HepG2 (cell line): ENCODE measurements at regions not wholly inside any gene's neighbourhood (a gene's known extent, or its start where the extent isn't known, plus 50 kb on each side); places are given as distances from the start of the nearest gene placed in this dataset.

Experiments
- ATAC-seq: fragments of 200-7000 bp; cut with Tn5 transposase; 3 replicates; pipeline ENCODE4 v1.9.1; 2020; ENCODE audit warnings: mild to moderate bottlenecking, moderate library complexity
- BruUV-seq: library from RNA; stranded (reverse); fragments of 400-500 nt; replicated peaks from 2 replicates; lab custom pipeline; 2021; lab: Mats Ljungman, UMichigan
- CTCF ChIA-PET: fragments of 300-600 bp; formaldehyde crosslinking; extraction: SDS; loops from one replicate; lab custom pipeline; 2021; ENCODE audit warnings: low total read pairs, inconsistent platforms, low intra/inter-chr PET ratio; lab: Yijun Ruan, JAX
- POLR2A ChIA-PET: fragments of 350-600 bp; sonication (Branson Sonifier 250); formaldehyde crosslinking; loops from one replicate; lab custom pipeline; 2020; ENCODE audit warnings: antibody characterized with exemption, inconsistent platforms; lab: Yijun Ruan, JAX
- DNase-seq: peaks from one replicate; pipeline ENCODE4 v3.0.0-alpha.2; 2015; ENCODE audit warnings: low spot score
- FAIRE-seq: peaks from 3 replicates; lab custom pipeline; 2011; peaks lifted over from hg19 to GRCh38; lab: Jason Lieb, UNC
- H2AFZ ChIP-seq: one replicate; pipeline ENCODE4 v1.6.1; 2011; ENCODE audit warnings: low read length, inconsistent platforms
- H3K27ac ChIP-seq: fragments of 300-600 bp; 3 replicates; pipeline ENCODE4 v1.8.0; 2011; ENCODE audit warnings: mixed run types, mild to moderate bottlenecking, mixed read lengths, low read length, inconsistent platforms; ENCODE audit not compliant: insufficient read depth; ENCODE audit errors: extremely low read length
- H3K27me3 ChIP-seq, 2 experiments: fragments of 200-600 bp in 1 of 2; 2 replicates in 1 of 2; 3 replicates in 1 of 2; pipeline versions ENCODE4 v1.6.0 to v1.8.0; 2011; ENCODE audit warnings: low read length in 2 of 2, mild to moderate bottlenecking in 2 of 2, moderate library complexity in 2 of 2, inconsistent platforms in 1 of 2; ENCODE audit not compliant: insufficient read depth in 2 of 2, control insufficient read depth in 1 of 2
- H3K36me3 ChIP-seq, 2 experiments: fragments of 200-600 bp in 1 of 2; replicated peaks in 1 of 2; 2 replicates in 1 of 2; 3 replicates in 1 of 2; pipeline versions ENCODE4 v1.5.1 to v1.8.0; 2011; ENCODE audit warnings: low read length in 2 of 2, inconsistent platforms in 1 of 2; ENCODE audit not compliant: insufficient read depth in 2 of 2, control insufficient read depth in 1 of 2
- H3K4me1 ChIP-seq: 2 replicates; pipeline ENCODE4 v1.5.1; 2012; ENCODE audit warnings: low read length, inconsistent platforms; ENCODE audit not compliant: insufficient read depth
- H3K4me2 ChIP-seq: 2 replicates; pipeline ENCODE4 v1.6.0; 2011; ENCODE audit warnings: low read depth, low read length, inconsistent platforms
- H3K4me3 ChIP-seq, 3 experiments: fragments of 200-600 bp in 1 of 3; sonication (generic), shearing (Covaris generic) in 1 of 3; replicated peaks in 1 of 3; 2 replicates each; pipeline ENCODE4 v1.5.1; 2011 to 2016; ENCODE audit warnings: low read length in 3 of 3, inconsistent platforms in 2 of 3, low read depth in 2 of 3, mild to moderate bottlenecking in 2 of 3, control low read depth in 1 of 3, mixed read lengths in 1 of 3; ENCODE audit not compliant: insufficient read depth in 1 of 3
- H3K79me2 ChIP-seq: one replicate; pipeline ENCODE4 v1.6.1; 2011; ENCODE audit warnings: low read length, inconsistent platforms; ENCODE audit not compliant: insufficient read depth
- H3K9ac ChIP-seq: 2 replicates; pipeline ENCODE4 v1.6.0; 2011; ENCODE audit warnings: mild to moderate bottlenecking, low read depth, low read length, inconsistent platforms; ENCODE audit not compliant: insufficient read depth
- H3K9me3 ChIP-seq: 2 replicates; pipeline ENCODE4 v1.5.1; 2012; ENCODE audit warnings: mild to moderate bottlenecking, low read length
- H4K20me1 ChIP-seq: 2 replicates; pipeline ENCODE4 v1.6.0; 2011; ENCODE audit warnings: inconsistent platforms, mild to moderate bottlenecking, low read length, moderate library complexity; ENCODE audit not compliant: insufficient read depth
- CBX5 ChIP-seq: sonication (generic); formaldehyde crosslinking; IDR thresholded peaks from 2 replicates; pipeline ENCODE4 v1.4.0; 2020; ENCODE audit warnings: missing genetic modification reagents, borderline replicate concordance
- ZFY ChIP-seq: sonication (generic); formaldehyde crosslinking; IDR thresholded peaks from 2 replicates; pipeline ENCODE4 v1.4.0; 2020; ENCODE audit warnings: missing genetic modification reagents
- ZNF350 ChIP-seq: sonication (generic); formaldehyde crosslinking; IDR thresholded peaks from 2 replicates; pipeline ENCODE4 v1.4.0; 2020; ENCODE audit warnings: mild to moderate bottlenecking, low read depth, missing genetic modification reagents, borderline replicate concordance
- whole genome bisulfite sequencing: methylation state at CpG from one replicate; pipeline ENCODE4 v1.1.6; 2017; ENCODE audit warnings: low lambda C conversion rate; 5-methylcytosine and 5-hydroxymethylcytosine counted together
- in situ Hi-C: cut with HindIII; loops from 2 replicates; pipeline ENCODE4 v1.10.0; 2017; ENCODE audit warnings: low pct_unique_long_range_greater_than_20kb; ENCODE audit not compliant: extremely low pct_ligation_motif_present
- intact Hi-C: fragments of 100-400 bp; cut with micrococcal nuclease; formaldehyde crosslinking; loops from one replicate; pipeline ENCODE4 v1.10.0; 2022; ENCODE audit not compliant: unreplicated experiment
- TF ChIP-seq, protein P1 (sequence below): sonication (generic); formaldehyde crosslinking; IDR thresholded peaks from 2 replicates; pipeline ENCODE4 v1.8.0; 2022; ENCODE audit warnings: mild to moderate bottlenecking, missing genetic modification reagents, borderline replicate concordance
- TF ChIP-seq, protein P2 (sequence below): sonication (generic); formaldehyde crosslinking; IDR thresholded peaks from 2 replicates; pipeline ENCODE4 v1.4.0; 2020; ENCODE audit warnings: mild to moderate bottlenecking, low read depth, missing genetic modification reagents

GRCh38 chr5:13215370-13215769, 729.1 kb downstream of the DNAH5 start:
- Histone ChIP-seq H3K4me1 (no peaks in the 10 kb centered on the region), H3K9me3 (peaks cover 68% of the 10 kb centered on the region), H4K20me1 (no peaks in the 10 kb centered on the region), H3K27ac (no peak overlapping the region), H3K36me3 (no peaks in the 10 kb centered on the region), H3K4me3 (no peak overlapping the region), H3K27me3 (no peaks in the 10 kb centered on the region; a peak in 1 of 5 replicates), H3K9ac (no peak overlapping the region), H2AFZ (no peak overlapping the region), H3K4me2 (no peak overlapping the region), H3K79me2 (no peaks in the 10 kb centered on the region)
- CTCF ChIA-PET = no interaction called here
- no peak for ATAC-seq
- intact Hi-C loops = loop anchor here (5.0 kb wide), 1 partner anchor 742 kb away; no protein-coding TSS in a partner anchor
- POLR2A ChIA-PET = no interaction called here
- 0% methylated on average over 2 of the region's 2 CpGs for WGBS
- BruUV-seq = no TSS peak
- in situ Hi-C loops = no loop called here
- TF ChIP-seq, protein P1, sequence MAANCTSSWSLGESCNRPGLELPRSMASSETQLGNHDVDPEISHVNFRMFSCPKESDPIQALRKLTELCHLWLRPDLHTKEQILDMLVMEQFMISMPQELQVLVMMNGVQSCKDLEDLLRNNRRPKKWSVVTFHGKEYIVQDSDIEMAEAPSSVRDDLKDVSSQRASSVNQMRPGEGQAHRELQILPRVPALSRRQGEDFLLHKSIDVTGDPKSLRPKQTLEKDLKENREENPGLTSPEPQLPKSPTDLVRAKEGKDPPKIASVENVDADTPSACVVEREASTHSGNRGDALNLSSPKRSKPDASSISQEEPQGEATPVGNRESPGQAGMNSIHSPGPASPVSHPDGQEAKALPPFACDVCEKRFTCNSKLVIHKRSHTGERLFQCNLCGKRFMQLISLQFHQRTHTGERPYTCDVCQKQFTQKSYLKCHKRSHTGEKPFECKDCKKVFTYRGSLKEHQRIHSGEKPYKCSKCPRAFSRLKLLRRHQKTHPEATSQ (CRISPR knock-in tag) = no peak
- no peak for TF ChIP-seq CBX5 (CRISPR knock-in tag)
- no peak for TF ChIP-seq ZNF350 (CRISPR knock-in tag)
- TF ChIP-seq, protein P2, sequence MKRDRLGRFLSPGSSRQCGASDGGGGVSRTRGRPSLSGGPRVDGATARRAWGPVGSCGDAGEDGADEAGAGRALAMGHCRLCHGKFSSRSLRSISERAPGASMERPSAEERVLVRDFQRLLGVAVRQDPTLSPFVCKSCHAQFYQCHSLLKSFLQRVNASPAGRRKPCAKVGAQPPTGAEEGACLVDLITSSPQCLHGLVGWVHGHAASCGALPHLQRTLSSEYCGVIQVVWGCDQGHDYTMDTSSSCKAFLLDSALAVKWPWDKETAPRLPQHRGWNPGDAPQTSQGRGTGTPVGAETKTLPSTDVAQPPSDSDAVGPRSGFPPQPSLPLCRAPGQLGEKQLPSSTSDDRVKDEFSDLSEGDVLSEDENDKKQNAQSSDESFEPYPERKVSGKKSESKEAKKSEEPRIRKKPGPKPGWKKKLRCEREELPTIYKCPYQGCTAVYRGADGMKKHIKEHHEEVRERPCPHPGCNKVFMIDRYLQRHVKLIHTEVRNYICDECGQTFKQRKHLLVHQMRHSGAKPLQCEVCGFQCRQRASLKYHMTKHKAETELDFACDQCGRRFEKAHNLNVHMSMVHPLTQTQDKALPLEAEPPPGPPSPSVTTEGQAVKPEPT (CRISPR knock-in tag) = no peak
- no peak for TF ChIP-seq ZFY
- DNase-seq = no peak
- no peak for FAIRE-seq
